ENCODE measurements at regions not wholly inside any gene's neighbourhood (a gene's known extent, or its start where the extent isn't known, plus 50 kb on each side); places are given as distances from the start of the nearest gene placed in this dataset.

DNA sequence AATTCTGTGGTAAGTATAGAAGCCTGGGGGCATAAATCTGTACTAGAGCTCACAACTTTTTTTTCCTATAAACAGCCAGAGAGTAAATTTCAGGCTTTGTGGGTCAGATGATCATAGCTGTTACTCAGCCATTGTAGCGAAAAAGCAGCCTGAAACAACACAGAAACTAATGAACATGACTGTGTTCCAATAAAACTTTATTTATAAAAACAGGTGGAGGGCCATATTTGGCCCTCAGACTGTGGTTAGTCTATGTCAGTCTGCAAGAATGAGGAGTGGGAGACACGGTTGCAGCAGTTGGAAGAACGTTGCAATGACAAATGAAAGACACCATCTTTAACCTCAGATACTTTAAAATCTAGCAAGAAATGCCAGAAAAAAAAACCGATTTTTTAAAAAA lies 389.6 kb upstream of the PRKCQ start:
- no peak for TF ChIP-seq YY1 (IDR thresholded peaks at IDR 0.05; ENCODE audit: low read depth)
- TF ChIP-seq, protein P1, sequence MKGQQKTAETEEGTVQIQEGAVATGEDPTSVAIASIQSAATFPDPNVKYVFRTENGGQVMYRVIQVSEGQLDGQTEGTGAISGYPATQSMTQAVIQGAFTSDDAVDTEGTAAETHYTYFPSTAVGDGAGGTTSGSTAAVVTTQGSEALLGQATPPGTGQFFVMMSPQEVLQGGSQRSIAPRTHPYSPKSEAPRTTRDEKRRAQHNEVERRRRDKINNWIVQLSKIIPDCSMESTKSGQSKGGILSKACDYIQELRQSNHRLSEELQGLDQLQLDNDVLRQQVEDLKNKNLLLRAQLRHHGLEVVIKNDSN (IDR thresholded peaks at IDR 0.05) = no peak

All from Ishikawa (cell line).